OCI-LY7 (cell line): ENCODE measurements at regions not wholly inside any gene's neighbourhood (a gene's known extent, or its start where the extent isn't known, plus 50 kb on each side); places are given as distances from the start of the nearest gene placed in this dataset.

Source experiments
- BruUV-seq: library from RNA; stranded (reverse); fragments of 400-500 nt; replicated peaks from 2 replicates; lab custom pipeline; 2021; lab: Mats Ljungman, UMichigan
- CTCF ChIA-PET: fragments of 300-600 bp; sonication (Branson Sonifier 250); formaldehyde crosslinking; loops from one replicate; lab custom pipeline; 2022; ENCODE audit warnings: antibody characterized with exemption; ENCODE audit not compliant: unreplicated experiment; lab: Charles Lee
- POLR2A ChIA-PET: fragments of 300-600 bp; sonication (Branson Sonifier 250); formaldehyde crosslinking; loops from one replicate; lab custom pipeline; 2022; ENCODE audit warnings: antibody characterized with exemption; lab: Charles Lee
- DNase-seq: peaks from one replicate; pipeline ENCODE4 v3.0.0-alpha.2; 2015; ENCODE audit warnings: low spot score
- H2AFZ ChIP-seq: fragments of 200-600 bp; sonication (generic), shearing (Covaris generic); 2 replicates; pipeline ENCODE4 v1.6.1; 2014; ENCODE audit warnings: mild to moderate bottlenecking, antibody characterized with exemption, low read length, moderate library complexity
- H3K27ac ChIP-seq: fragments of 200-600 bp; sonication (generic); 2 replicates; pipeline ENCODE4 v1.5.1; 2014; ENCODE audit warnings: mixed run types, low read depth, mild to moderate bottlenecking, moderate library complexity, low read length, inconsistent platforms; ENCODE audit not compliant: poor library complexity, severe bottlenecking
- H3K36me3 ChIP-seq: fragments of 200-600 bp; sonication (generic); 2 replicates; pipeline ENCODE4 v1.6.1; 2014; ENCODE audit warnings: mild to moderate bottlenecking, antibody characterized with exemption, low read length, moderate library complexity, mixed read lengths; ENCODE audit not compliant: insufficient read depth
- H3K4me1 ChIP-seq: fragments of 200-600 bp; sonication (generic); 2 replicates; pipeline ENCODE4 v1.5.1; 2014; ENCODE audit warnings: mild to moderate bottlenecking, low read length; ENCODE audit not compliant: insufficient read depth, poor library complexity, severe bottlenecking
- H3K4me2 ChIP-seq: fragments of 200-600 bp; sonication (generic); 2 replicates; pipeline ENCODE4 v1.6.1; 2014; ENCODE audit warnings: mild to moderate bottlenecking, low read length
- H3K4me3 ChIP-seq: fragments of 200-600 bp; sonication (generic); 2 replicates; pipeline ENCODE4 v1.5.1; 2014; ENCODE audit warnings: mild to moderate bottlenecking, low read depth, low read length; ENCODE audit not compliant: poor library complexity, severe bottlenecking
- H3K79me2 ChIP-seq: fragments of 200-600 bp; sonication (generic); 2 replicates; pipeline ENCODE4 v1.6.1; 2016; ENCODE audit warnings: low read depth, mild to moderate bottlenecking, low read length, moderate library complexity, mixed read lengths; ENCODE audit not compliant: insufficient read depth
- H3K9me2 ChIP-seq: fragments of 200-600 bp; sonication (generic); 2 replicates; pipeline ENCODE4 v1.6.1; 2016; ENCODE audit warnings: mild to moderate bottlenecking, low read length, mixed read lengths; ENCODE audit not compliant: insufficient read depth
- H3K9me3 ChIP-seq: fragments of 200-600 bp; sonication (generic); 2 replicates; pipeline ENCODE4 v1.6.1; 2014; ENCODE audit warnings: mild to moderate bottlenecking, mixed run types, low read length, mixed read lengths
- H4K20me1 ChIP-seq: fragments of 200-600 bp; sonication (generic); 2 replicates; pipeline ENCODE4 v1.6.1; 2014; ENCODE audit warnings: mild to moderate bottlenecking, antibody characterized with exemption, low read length, moderate library complexity, mixed read lengths; ENCODE audit not compliant: insufficient read depth
- CTCF ChIP-seq: fragments of 200-600 bp; sonication (generic); conservative IDR thresholded peaks from 2 replicates; pipeline ENCODE4 v1.5.1; 2014; ENCODE audit warnings: mild to moderate bottlenecking, antibody characterized with exemption, low read length, moderate library complexity, mixed read lengths
- EZH2phosphoT487 ChIP-seq: fragments of 200-600 bp; sonication (generic); IDR thresholded peaks from 2 replicates; pipeline ENCODE4 v1.6.1; 2018; ENCODE audit warnings: low read depth, borderline replicate concordance, mild to moderate bottlenecking, mixed run types, antibody characterized with exemption, low read length, moderate library complexity, mixed read lengths
- intact Hi-C: fragments of 100-400 bp; cut with micrococcal nuclease; formaldehyde crosslinking; loops from one replicate; pipeline ENCODE4 v1.10.0; 2022; ENCODE audit not compliant: unreplicated experiment

GRCh38 chr2:65512783-65513182 is 80.4 kb upstream of the SPRED2 start:
- H2AFZ ChIP-seq = no peak overlapping the region
- no peak overlapping the region for H3K27ac ChIP-seq
- H3K36me3 ChIP-seq = no peaks in the 10 kb centered on the region
- H3K9me2 ChIP-seq = no peaks in the 10 kb centered on the region
- ChIA-PET POLR2A (interaction anchor here (0.7 kb wide), 3 partner anchors 287 to 1600 kb away, joined by 3 to 4 read pairs (median 4); no protein-coding TSS in a partner anchor), CTCF (no interaction called here)
- no peaks in the 10 kb centered on the region for H3K79me2 ChIP-seq
- H3K4me2 ChIP-seq = no peak overlapping the region
- no peak overlapping the region for H3K4me3 ChIP-seq
- H3K4me1 ChIP-seq = no peaks in the 10 kb centered on the region
- DNase-seq = no peak
- 0 out of 2 replicates have a peak, but pooled peaks cover 5% of the 10 kb centered on the region for H3K9me3 ChIP-seq
- intact Hi-C loops = no loop called here
- TF ChIP-seq EZH2phosphoT487 (no peak), CTCF (no peak)
- no TSS peak for BruUV-seq
- no peaks in the 10 kb centered on the region for H4K20me1 ChIP-seq

- Histone ChIP-seq H3K4me2 (no peak overlapping the region), H3K27ac (no peak overlapping the region), H3K9me2 (no peaks in the 10 kb centered on the region), H3K4me1 (no peaks in the 10 kb centered on the region), H3K79me2 (no peaks in the 10 kb centered on the region), H4K20me1 (no peaks in the 10 kb centered on the region), H3K4me3 (no peak overlapping the region), H3K9me3 (0 out of 2 replicates have a peak, but pooled peaks cover 9% of the 10 kb centered on the region), H3K36me3 (no peaks in the 10 kb centered on the region), H2AFZ (peak overlapping the region; percentile 3; the same call in 1 of the 2 replicates)
- TF ChIP-seq CTCF (no peak), EZH2phosphoT487 (no peak)
- ChIA-PET CTCF (no interaction called here), POLR2A (no interaction called here)
- BruUV-seq = no TSS peak
- intact Hi-C loops = no loop called here
- DNase-seq = no peak
These were observed 78.9 kb upstream of the SPRED2 start for GRCh38 chr2:65511306-65511705.

- no peak for TF ChIP-seq CTCF
- TF ChIP-seq EZH2phosphoT487 = no peak
These were observed 75.8 kb upstream of the SPRED2 start for GRCh38 chr2:65508225-65508624.

More at GRCh38 chr2:65508225-65508624, 75.8 kb upstream of the SPRED2 start:
- Histone ChIP-seq H3K4me2 (no peak overlapping the region), H4K20me1 (no peaks in the 10 kb centered on the region), H3K9me3 (0 out of 2 replicates have a peak, but pooled peaks cover 9% of the 10 kb centered on the region), H3K36me3 (no peaks in the 10 kb centered on the region), H2AFZ (no peak overlapping the region), H3K9me2 (no peaks in the 10 kb centered on the region), H3K27ac (no peak overlapping the region), H3K4me1 (no peaks in the 10 kb centered on the region), H3K79me2 (no peaks in the 10 kb centered on the region), H3K4me3 (no peak overlapping the region)
- BruUV-seq = no TSS peak
- CTCF ChIA-PET = no interaction called here
- intact Hi-C loops = no loop called here
- no peak for DNase-seq
- POLR2A ChIA-PET = no interaction called here
